IMR-90 (cell line): ENCODE measurements at regions not wholly inside any gene's neighbourhood (a gene's known extent, or its start where the extent isn't known, plus 50 kb on each side); places are given as distances from the start of the nearest gene placed in this dataset.

Source experiments
- ATAC-seq: fragments of 200-7000 bp; cut with Tn5 transposase; 2 replicates; pipeline ENCODE4 v1.9.1; 2020; ENCODE audit warnings: low read depth, mild to moderate bottlenecking, moderate library complexity
- BruUV-seq: library from RNA; stranded (reverse); fragments of 400-500 nt; replicated peaks from 2 replicates; lab custom pipeline; 2021; lab: Mats Ljungman, UMichigan
- CTCF ChIA-PET: fragments of 300-600 bp; formaldehyde crosslinking; extraction: SDS; loops from one replicate; lab custom pipeline; 2021; ENCODE audit warnings: antibody characterized with exemption; lab: Yijun Ruan, JAX
- POLR2A ChIA-PET: fragments of 300-600 bp; sonication (Branson Sonifier 250); formaldehyde crosslinking; loops from one replicate; lab custom pipeline; 2022; ENCODE audit warnings: antibody characterized with exemption; ENCODE audit not compliant: unreplicated experiment; lab: Charles Lee
- DNase-seq: peaks from one replicate; pipeline ENCODE4 v3.0.0; 2013
- H2AFZ ChIP-seq: replicated peaks from 2 replicates; pipeline ENCODE3; 2013; ENCODE audit warnings: low read length, mild to moderate bottlenecking; ENCODE audit not compliant: poor library complexity
- H2AK5ac ChIP-seq: 2 replicates; pipeline ENCODE4 v1.6.1; 2013; ENCODE audit warnings: low read depth, low read length, inconsistent platforms
- H2AK9ac ChIP-seq: replicated peaks from 2 replicates; pipeline ENCODE3; 2013; ENCODE audit warnings: mild to moderate bottlenecking, low read depth, low read length, moderate library complexity; ENCODE audit not compliant: poor library complexity
- H2BK120ac ChIP-seq: 2 replicates; pipeline ENCODE4 v1.6.1; 2013; ENCODE audit warnings: low read depth, low read length, inconsistent platforms
- H2BK15ac ChIP-seq: 3 replicates; pipeline ENCODE4 v1.6.1; 2013; ENCODE audit warnings: low read depth, low read length, inconsistent platforms
- H2BK20ac ChIP-seq: 2 replicates; pipeline ENCODE4 v1.6.1; 2013; ENCODE audit warnings: low read depth, mild to moderate bottlenecking, inconsistent platforms, low read length, moderate library complexity
- H2BK5ac ChIP-seq: 2 replicates; pipeline ENCODE4 v1.6.1; 2013; ENCODE audit warnings: mild to moderate bottlenecking, low read depth, low read length, inconsistent platforms; ENCODE audit not compliant: poor library complexity, severe bottlenecking
- H3K14ac ChIP-seq: replicated peaks from 2 replicates; pipeline ENCODE4 v1.6.1; 2013; ENCODE audit warnings: low read depth, low read length, inconsistent platforms
- H3K18ac ChIP-seq: 2 replicates; pipeline ENCODE4 v1.6.1; 2013; ENCODE audit warnings: low read depth, low read length, control low read depth
- H3K23ac ChIP-seq: 2 replicates; pipeline ENCODE4 v1.6.1; 2013; ENCODE audit warnings: low read depth, low read length, inconsistent platforms
- H3K27ac ChIP-seq: 2 replicates; pipeline ENCODE4 v1.5.1; 2013; ENCODE audit warnings: mild to moderate bottlenecking, control low read depth, low read length; ENCODE audit not compliant: insufficient read depth
- H3K27me3 ChIP-seq: 2 replicates; pipeline ENCODE4 v1.6.1; 2013; ENCODE audit warnings: low read length; ENCODE audit not compliant: control insufficient read depth, insufficient read depth
- H3K36me3 ChIP-seq: 2 replicates; pipeline ENCODE4 v1.6.1; 2013; ENCODE audit warnings: low read length, mixed read lengths; ENCODE audit not compliant: control insufficient read depth, insufficient read depth
- H3K4ac ChIP-seq: 2 replicates; pipeline ENCODE4 v1.6.1; 2013; ENCODE audit warnings: low read depth, low read length, inconsistent platforms
- H3K4me1 ChIP-seq: 2 replicates; pipeline ENCODE4 v1.6.1; 2013; ENCODE audit warnings: low read length, mixed read lengths; ENCODE audit not compliant: control insufficient read depth, insufficient read depth
- H3K4me2 ChIP-seq: 2 replicates; pipeline ENCODE4 v1.6.1; 2013; ENCODE audit warnings: low read depth, mild to moderate bottlenecking, control low read depth, low read length, moderate library complexity
- H3K4me3 ChIP-seq: 2 replicates; pipeline ENCODE4 v1.5.1; 2013; ENCODE audit warnings: low read depth, mild to moderate bottlenecking, control low read depth, low read length, moderate library complexity; ENCODE audit not compliant: insufficient read depth
- H3K56ac ChIP-seq: 2 replicates; pipeline ENCODE4 v1.6.1; 2013; ENCODE audit warnings: low read length, inconsistent platforms; ENCODE audit not compliant: insufficient read depth; ENCODE audit errors: extremely low read depth
- H3K79me1 ChIP-seq, 2 experiments: 2 replicates each; pipeline ENCODE4 v1.6.1; 2013; ENCODE audit warnings: low read length in 2 of 2, inconsistent platforms in 1 of 2, low read depth in 1 of 2
- H3K9ac ChIP-seq: 2 replicates; pipeline ENCODE4 v1.6.1; 2013; ENCODE audit warnings: low read depth, low read length, control low read depth
- H3K9me1 ChIP-seq: 2 replicates; pipeline ENCODE4 v1.6.1; 2013; ENCODE audit warnings: low read length, inconsistent platforms; ENCODE audit not compliant: insufficient read depth
- H3K9me3 ChIP-seq: 2 replicates; pipeline ENCODE4 v1.6.1; 2013; ENCODE audit warnings: low read length; ENCODE audit not compliant: control insufficient read depth, insufficient read depth
- H4K20me1 ChIP-seq: 2 replicates; pipeline ENCODE4 v1.6.1; 2013; ENCODE audit warnings: low read length, inconsistent platforms; ENCODE audit not compliant: insufficient read depth
- H4K5ac ChIP-seq: 2 replicates; pipeline ENCODE4 v1.6.1; 2013; ENCODE audit warnings: mild to moderate bottlenecking, low read depth, low read length, control low read depth
- H4K8ac ChIP-seq, 2 experiments: 2 replicates each; pipeline ENCODE4 v1.6.1; 2013; ENCODE audit warnings: low read depth in 2 of 2, low read length in 2 of 2, control low read depth in 1 of 2, inconsistent platforms in 1 of 2
- H4K91ac ChIP-seq: 2 replicates; pipeline ENCODE4 v1.6.1; 2013; ENCODE audit warnings: low read depth, low read length, inconsistent platforms; ENCODE audit not compliant: insufficient read depth
- BHLHE40 ChIP-seq: fragments of 150-350 bp; IDR thresholded peaks from 2 replicates; pipeline ENCODE4 v1.6.1; 2016; ENCODE audit warnings: mild to moderate bottlenecking, low read depth, low read length
- CEBPB ChIP-seq: IDR thresholded peaks from 2 replicates; pipeline ENCODE4 v1.6.1; 2012; ENCODE audit warnings: low read depth, low read length, improper control_type of control experiment
- CHD1 ChIP-seq: IDR thresholded peaks from 2 replicates; pipeline ENCODE4 v1.6.1; 2012; ENCODE audit warnings: low read depth, low read length, improper control_type of control experiment
- CTCF ChIP-seq: conservative IDR thresholded peaks from 2 replicates; pipeline ENCODE4 v1.5.1; 2012; ENCODE audit warnings: mild to moderate bottlenecking, low read depth, low read length, improper control_type of control experiment
- ELK1 ChIP-seq: fragments of 150-350 bp; IDR thresholded peaks from 2 replicates; pipeline ENCODE4 v1.6.1; 2016; ENCODE audit warnings: low read depth, mild to moderate bottlenecking, low read length, moderate library complexity, borderline replicate concordance
- FOS ChIP-seq: fragments of 150-350 bp; IDR thresholded peaks from 2 replicates; pipeline ENCODE4 v1.6.1; 2016; ENCODE audit warnings: low read depth, low read length
- MAFK ChIP-seq: IDR thresholded peaks from 2 replicates; pipeline ENCODE4 v1.6.1; 2012; ENCODE audit warnings: low read depth, low read length, improper control_type of control experiment
- MAZ ChIP-seq: IDR thresholded peaks from 2 replicates; pipeline ENCODE4 v1.6.1; 2012; ENCODE audit warnings: low read depth, mild to moderate bottlenecking, low read length, improper control_type of control experiment, moderate library complexity, borderline replicate concordance
- MXI1 ChIP-seq: IDR thresholded peaks from 2 replicates; pipeline ENCODE4 v1.6.1; 2012; ENCODE audit warnings: low read depth, mild to moderate bottlenecking, low read length, moderate library complexity, borderline replicate concordance
- NFE2L2 ChIP-seq: fragments of 150-350 bp; IDR thresholded peaks from 2 replicates; pipeline ENCODE4 v1.6.1; 2016; ENCODE audit warnings: low read depth, mild to moderate bottlenecking, low read length
- POLR2A ChIP-seq: IDR thresholded peaks from 2 replicates; pipeline ENCODE4 v1.6.1; 2012; ENCODE audit warnings: mild to moderate bottlenecking, low read depth, low read length
- RAD21 ChIP-seq: IDR thresholded peaks from 2 replicates; pipeline ENCODE4 v1.6.1; 2012; ENCODE audit warnings: low read length, improper control_type of control experiment
- RCOR1 ChIP-seq: IDR thresholded peaks from 2 replicates; pipeline ENCODE4 v1.6.1; 2012; ENCODE audit warnings: mild to moderate bottlenecking, low read length, improper control_type of control experiment; ENCODE audit not compliant: insufficient replicate concordance
- RFX5 ChIP-seq: IDR thresholded peaks from 2 replicates; pipeline ENCODE4 v1.8.0; 2012; ENCODE audit warnings: low read depth, mild to moderate bottlenecking, low read length, moderate library complexity
- SMC3 ChIP-seq: fragments of 150-350 bp; IDR thresholded peaks from 2 replicates; pipeline ENCODE4 v1.6.1; 2016; ENCODE audit warnings: low read depth, mild to moderate bottlenecking, antibody characterized with exemption, low read length, moderate library complexity
- USF2 ChIP-seq: fragments of 150-350 bp; IDR thresholded peaks from 2 replicates; pipeline ENCODE4 v1.6.1; 2017; ENCODE audit warnings: mild to moderate bottlenecking, antibody characterized with exemption, low read length, low read depth
- WGBS, 2 experiments: methylation state at CpG; one replicate each; pipeline versions ENCODE4 v1.1.5 to v1.1.7; 2013; ENCODE audit warnings: missing lambda C conversion rate in 2 of 2; ENCODE audit not compliant: insufficient read length in 1 of 2; ENCODE audit errors: extremely low coverage in 2 of 2; 5-methylcytosine and 5-hydroxymethylcytosine counted together
- dilution Hi-C: fragments of 300-500 bp; cut with HindIII; formaldehyde crosslinking; loops from one replicate; pipeline ENCODE4 v1.14.3; 2018; ENCODE audit warnings: low sequenced_read_pairs; ENCODE audit not compliant: unreplicated experiment
- in situ Hi-C: fragments of 300-500 bp; cut with MboI; formaldehyde crosslinking; loops from 3 replicates; pipeline ENCODE4 v1.14.3; 2019; ENCODE audit warnings: low sequenced_read_pairs, inconsistent platforms, mixed read lengths
- intact Hi-C: fragments of 100-400 bp; cut with micrococcal nuclease; formaldehyde crosslinking; loops from 2 replicates; pipeline ENCODE4 v1.10.0; 2022

GRCh38 chr1:62946511-62946910 is 162.6 kb downstream of the ATG4C start:
- no peak overlapping the region for H3K4me3 ChIP-seq
- H2BK120ac ChIP-seq: no peak overlapping the region
- DNase-seq: no peak
- no peaks in the 10 kb centered on the region for H3K9me3 ChIP-seq
- H3K56ac ChIP-seq: no peak overlapping the region
- ChIA-PET CTCF (no interaction called here), POLR2A (no interaction called here)
- H2AK5ac ChIP-seq: no peak overlapping the region
- TF ChIP-seq USF2 (no peak), RFX5 (no peak), CTCF (no peak), RCOR1 (no peak), MAZ (no peak), MXI1 (no peak), BHLHE40 (no peak), CHD1 (no peak), MAFK (no peak), NFE2L2 (no peak), CEBPB (no peak), POLR2A (no peak), FOS (no peak), SMC3 (no peak), ELK1 (no peak), RAD21 (no peak)
- H3K9ac ChIP-seq: no peak overlapping the region
- no peaks in the 10 kb centered on the region for H3K36me3 ChIP-seq
- H3K4me2 ChIP-seq: no peak overlapping the region
- intact Hi-C loops (no loop called here), dilution Hi-C loops (no loop called here), in situ Hi-C loops (no loop called here)
- no peak overlapping the region for H2BK20ac ChIP-seq
- no peaks in the 10 kb centered on the region for H4K20me1 ChIP-seq
- no peak overlapping the region for H3K18ac ChIP-seq
- H2AFZ ChIP-seq: no peak overlapping the region
- H2BK15ac ChIP-seq: no peak overlapping the region
- H4K91ac ChIP-seq: no peak overlapping the region
- H2BK5ac ChIP-seq: no peak overlapping the region
- no peaks in the 10 kb centered on the region for H3K79me1 ChIP-seq
- no TSS peak for BruUV-seq
- no peak overlapping the region for H3K23ac ChIP-seq
- H3K4ac ChIP-seq: no peak overlapping the region
- no peaks in the 10 kb centered on the region; the same call in 1 of the 2 replicates for H3K27me3 ChIP-seq
- no peaks in the 10 kb centered on the region for H3K4me1 ChIP-seq
- H4K8ac ChIP-seq: no peak overlapping the region
- no peak overlapping the region for H2AK9ac ChIP-seq
- no peak overlapping the region for H3K14ac ChIP-seq
- WGBS, 2 experiments: no CpG with 5 or more reads among the region's 5 CpGs
- H4K5ac ChIP-seq: no peak overlapping the region
- no peak overlapping the region for H3K27ac ChIP-seq
- H3K9me1 ChIP-seq: no peaks in the 10 kb centered on the region
- ATAC-seq: no peak
